ENCODE measurements at regions not wholly inside any gene's neighbourhood (a gene's known extent, or its start where the extent isn't known, plus 50 kb on each side); places are given as distances from the start of the nearest gene placed in this dataset.
"Not testable (repeated sequence)": the region's sequence is repeated elsewhere in the genome, so short reads cannot be mapped to it uniquely, and the experiment has no call there.

- DNase-seq (ENCODE audit: low spot score), result no peak
Measured at GRCh38 chr18:78792736-78793135, 186.9 kb upstream of the SALL3 start.

- DNase-seq (ENCODE audit: low spot score), result no peak
Measured at GRCh38 chr18:78793313-78794070, 186.1 kb upstream of the SALL3 start.

GRCh38 chr18:78794071-78794430 is 185.6 kb upstream of the SALL3 start:
- no peak for DNase-seq (ENCODE audit: low spot score)

- DNase-seq (ENCODE audit: low spot score), result no peak
Measured at GRCh38 chr18:78796693-78797455, 182.7 kb upstream of the SALL3 start.

GRCh38 chr18:78797499-78797898 is 182.1 kb upstream of the SALL3 start:
- no peak for DNase-seq (ENCODE audit: low spot score)

DNA sequence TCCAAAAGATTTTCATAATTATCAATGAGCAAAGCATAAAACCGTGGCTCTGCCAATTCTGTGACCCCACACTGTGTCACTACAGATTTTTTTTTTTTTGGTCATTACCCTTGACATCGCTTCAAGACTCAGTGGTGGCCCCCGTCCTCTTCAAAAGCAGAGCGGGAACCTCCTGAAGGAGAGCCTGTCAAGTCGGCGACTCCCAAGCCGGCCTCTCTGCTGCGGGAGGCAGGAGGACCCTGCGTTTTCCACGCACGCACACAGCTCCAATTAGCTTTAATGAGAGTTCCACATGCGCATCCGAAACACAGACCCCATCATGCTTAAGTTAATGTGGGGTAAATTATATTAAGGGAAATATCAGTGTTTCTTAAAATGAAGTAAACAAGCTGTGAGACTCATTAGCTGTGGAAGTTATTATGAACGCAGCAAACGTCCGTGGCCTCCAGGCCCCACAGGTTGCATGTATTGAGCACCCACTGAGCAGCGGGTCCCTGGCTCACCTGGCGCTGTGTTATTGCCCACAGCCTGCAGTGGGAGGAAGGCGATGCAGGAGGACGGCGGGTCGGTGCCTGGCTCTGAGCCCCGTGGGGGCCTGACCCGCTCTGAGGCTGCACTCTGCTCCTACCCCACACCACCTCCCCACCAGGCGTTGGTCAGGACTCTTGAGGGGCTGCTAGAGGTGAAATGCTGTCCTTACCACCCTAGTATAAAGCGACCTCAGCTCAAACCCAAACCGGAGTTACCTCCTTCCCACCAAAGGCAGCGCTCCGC is 181.0 kb upstream of the SALL3 start:
- no peak for DNase-seq (ENCODE audit: low spot score)

GRCh38 chr18:78799382-78800089 is 180.1 kb upstream of the SALL3 start:
- no peak for DNase-seq (ENCODE audit: low spot score)

GRCh38 chr18:78800102-78800851 is 179.3 kb upstream of the SALL3 start:
- DNase-seq (ENCODE audit: low spot score), result not testable (repeated sequence)

DNA sequence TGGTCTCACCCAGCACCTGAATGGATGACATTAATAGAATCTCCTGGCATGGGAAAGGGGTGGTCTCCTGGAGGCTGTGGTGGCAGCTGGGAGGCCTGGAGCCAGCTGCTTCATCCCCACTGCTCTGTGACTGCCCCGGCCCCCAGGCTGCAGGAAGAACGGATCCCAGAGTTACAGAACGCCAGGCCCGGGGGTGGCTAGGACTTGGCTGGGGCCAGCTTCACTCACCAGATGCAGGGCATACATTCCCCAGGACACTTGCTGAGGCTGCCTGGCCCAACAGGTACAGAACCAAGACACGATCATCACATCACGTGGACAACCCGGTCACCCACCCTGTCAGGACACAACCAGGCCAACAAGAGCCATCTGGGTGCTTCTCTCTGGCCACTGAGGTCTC is 178.6 kb upstream of the SALL3 start:
- DNase-seq (ENCODE audit: low spot score), result no peak

DNA sequence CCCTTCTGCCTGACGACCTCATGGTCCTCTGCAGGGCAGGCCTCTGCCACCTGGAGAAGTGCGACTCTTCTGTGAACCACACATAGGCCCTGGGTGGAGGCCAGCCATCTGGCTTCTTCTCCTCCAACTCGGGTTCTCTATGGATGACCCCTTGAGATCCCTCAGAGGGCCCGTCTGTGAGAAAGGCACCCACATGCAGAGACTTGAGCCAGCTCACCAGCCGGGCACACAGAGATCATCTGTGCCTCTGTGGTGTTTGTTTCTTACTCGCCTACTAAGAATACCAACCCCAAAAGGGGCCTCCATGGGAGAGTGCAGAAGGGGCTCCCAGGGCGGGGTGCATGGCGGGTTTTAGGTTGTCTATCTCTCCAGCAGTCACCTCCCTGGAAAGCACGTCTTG is 176.5 kb upstream of the SALL3 start:
- DNase-seq (ENCODE audit: low spot score), result no peak

DNA sequence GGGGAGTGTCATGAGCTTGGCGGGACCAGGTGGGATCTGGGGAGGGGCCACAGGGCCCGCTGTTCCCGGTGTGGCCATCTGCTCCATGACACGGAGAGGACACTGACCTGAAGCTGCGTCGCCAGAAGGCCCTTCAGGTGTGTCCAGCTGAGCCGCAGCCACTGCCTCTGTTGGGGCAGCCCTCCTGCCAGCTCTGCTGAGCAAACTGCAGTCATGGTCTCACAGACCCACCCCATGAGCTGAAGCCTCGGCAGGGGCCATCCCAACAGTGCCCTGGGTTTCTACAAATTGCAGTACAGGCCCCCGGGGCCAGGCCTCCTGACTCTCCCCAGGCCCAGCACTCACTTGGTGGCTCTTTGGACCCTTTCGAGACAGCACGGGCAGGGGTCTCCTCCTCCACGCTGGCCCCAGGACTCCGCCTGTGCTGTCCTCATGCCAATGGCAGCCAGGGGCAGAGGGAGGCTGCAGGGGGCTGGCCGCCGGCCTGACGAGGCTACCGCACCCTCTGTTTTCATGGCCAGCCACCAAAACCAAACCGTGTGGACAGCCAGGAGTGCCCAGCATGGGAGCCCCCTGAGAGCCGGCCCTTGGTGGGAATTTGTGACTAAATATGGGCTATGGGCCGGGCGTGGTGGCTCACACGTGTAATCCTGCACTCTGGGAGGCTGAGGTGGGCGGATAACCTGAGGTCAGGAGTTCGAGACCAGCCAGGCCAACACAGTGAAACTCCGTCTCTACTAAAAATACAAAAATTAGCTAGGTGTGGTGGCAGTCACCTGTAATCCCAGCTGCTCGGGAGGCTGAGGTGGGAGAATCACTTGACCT is 175.2 kb upstream of the SALL3 start:
- DNase-seq (ENCODE audit: low spot score), result no peak

GRCh38 chr18:78805840-78806239 is 173.8 kb upstream of the SALL3 start:
- no peak for DNase-seq (ENCODE audit: low spot score)

DNA sequence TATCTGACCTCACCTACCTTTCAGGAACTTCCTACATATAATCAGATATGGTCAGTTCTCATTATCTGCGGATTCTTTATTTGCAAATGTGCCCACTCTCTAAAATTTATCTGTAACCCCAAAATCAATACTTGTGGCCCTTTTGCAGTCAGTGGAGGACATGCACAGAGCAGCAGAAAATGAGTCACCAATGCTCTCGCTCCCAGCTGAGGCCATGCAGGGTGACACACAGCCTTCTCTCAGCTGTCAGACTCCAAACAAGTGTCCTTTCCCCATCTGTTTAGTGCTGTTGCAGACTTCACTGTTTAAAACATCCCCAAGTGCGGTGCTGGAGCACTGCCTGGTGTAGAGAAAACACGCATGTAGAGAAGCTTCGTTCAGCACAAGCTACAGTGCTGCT is 171.9 kb upstream of the SALL3 start:
- DNase-seq (ENCODE audit: low spot score), result no peak

GRCh38 chr18:78809845-78810244 is 169.8 kb upstream of the SALL3 start:
- DNase-seq (ENCODE audit: low spot score), result no peak

DNA sequence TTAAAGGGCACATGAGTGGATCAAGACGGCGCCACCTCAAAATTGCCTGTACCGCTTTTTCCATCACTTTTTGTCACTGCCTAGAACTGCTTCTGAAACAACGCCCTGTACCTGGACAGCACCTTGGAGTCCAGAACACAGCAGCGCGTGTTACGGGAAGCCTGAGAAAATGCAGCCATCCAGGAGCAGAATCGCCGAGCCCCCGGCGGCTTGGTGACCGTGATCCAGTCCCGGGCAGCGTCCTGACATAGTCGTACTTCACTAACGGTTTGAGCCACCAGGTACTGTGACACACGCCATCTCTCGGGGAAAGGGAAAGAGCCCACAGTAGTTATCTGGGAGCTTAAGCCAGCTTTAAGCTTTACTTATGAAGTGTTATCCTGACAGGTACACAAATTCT is 168.9 kb upstream of the SALL3 start:
- DNase-seq (ENCODE audit: low spot score), result no peak

DNA sequence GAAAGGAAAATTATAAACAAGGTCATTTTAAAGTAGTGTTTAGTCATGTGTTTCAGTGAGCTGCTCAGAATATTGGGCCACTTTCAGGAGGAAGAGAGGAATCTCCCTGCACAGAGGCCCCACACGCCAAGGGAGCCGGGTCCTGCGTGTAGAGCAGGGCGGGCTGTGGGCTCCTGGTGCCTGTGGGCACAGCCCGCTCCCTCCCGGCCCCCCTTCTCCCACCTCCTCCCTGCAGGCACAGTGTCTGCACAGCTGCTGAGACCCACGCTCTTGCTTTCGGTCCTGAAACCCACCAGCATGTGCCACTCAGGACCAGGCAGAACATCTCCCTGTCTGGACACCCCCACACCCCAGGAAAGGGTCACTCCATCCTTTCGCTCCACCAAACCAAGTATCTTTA is 167.6 kb upstream of the SALL3 start:
- DNase-seq (ENCODE audit: low spot score), result no peak

DNA sequence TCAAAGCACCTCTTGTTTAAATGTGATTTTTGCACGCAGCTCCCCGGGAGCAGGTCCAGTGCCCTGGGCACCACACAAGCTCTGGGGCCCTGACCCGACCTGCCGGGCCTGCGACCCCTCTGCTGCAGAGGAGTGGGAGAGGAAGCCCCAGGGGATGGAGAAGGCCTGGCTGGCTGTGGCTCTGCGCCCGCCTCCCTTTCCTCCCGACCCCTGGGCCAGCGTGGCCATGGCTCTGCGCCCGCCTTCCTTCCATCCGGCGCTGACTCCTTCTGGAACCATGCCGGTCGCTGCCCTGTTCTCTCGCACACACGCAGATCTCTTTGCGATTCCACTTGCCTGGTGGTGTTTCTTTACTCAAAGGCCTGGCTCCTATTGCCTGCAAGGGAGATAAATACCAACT is 166.5 kb upstream of the SALL3 start:
- DNase-seq (ENCODE audit: low spot score), result no peak

DNA sequence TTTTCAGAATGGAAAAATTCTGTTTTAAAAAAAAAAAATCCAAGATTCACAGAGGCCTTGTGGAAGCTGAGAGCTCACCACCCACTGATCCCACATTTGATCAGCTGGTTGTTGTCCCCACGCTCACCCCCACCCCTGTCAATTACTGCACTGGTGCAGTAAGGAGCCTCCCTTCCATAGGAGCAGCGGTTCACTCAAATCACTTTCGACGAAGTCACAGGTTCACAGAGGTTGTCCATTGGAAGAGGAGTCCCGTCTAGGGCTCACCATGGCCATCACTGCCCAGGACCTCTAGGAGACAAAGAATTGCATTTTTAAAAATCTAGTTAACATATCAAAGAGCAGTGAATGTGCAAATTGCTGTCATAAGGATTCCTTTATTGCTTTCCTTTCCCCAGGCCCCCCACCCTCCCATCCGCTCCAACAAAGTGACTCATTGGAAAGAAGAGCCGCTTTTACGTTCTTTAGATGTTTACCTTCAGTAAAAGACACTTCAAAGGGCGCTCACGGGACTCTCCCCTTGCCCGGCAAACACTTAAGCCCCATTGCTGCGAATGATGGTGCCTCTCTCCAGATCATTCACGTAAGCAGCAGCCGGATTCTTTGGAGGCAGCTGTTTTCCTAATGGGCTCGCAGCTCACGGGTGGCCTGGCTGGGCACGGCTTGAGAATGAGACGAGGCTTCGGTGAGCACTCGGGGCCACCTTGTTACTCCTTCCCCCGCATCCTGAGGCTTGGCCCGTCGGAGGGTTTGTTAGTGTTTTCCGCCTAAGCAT is 165.5 kb upstream of the SALL3 start:
- DNase-seq (ENCODE audit: low spot score), result no peak

DNA sequence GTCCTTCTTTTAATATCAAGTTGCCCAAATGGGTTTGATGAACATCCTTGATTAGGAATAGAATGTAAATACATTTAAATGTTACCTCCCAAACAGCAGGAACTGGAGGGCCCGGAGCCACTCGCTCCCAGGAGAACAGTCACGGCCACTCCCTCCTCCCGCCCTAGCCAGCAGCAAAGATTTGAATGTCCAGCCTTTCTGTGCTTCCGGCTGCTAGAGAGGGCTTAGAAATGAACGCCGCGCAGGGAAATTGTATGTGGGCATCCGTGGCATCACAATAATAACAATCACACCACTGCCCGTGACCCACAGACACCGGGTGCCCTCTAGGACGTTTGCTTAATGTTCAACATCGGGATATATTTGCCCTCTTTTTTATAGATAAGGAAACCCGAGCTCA is 164.9 kb upstream of the SALL3 start:
- DNase-seq (ENCODE audit: low spot score), result no peak

GRCh38 chr18:78816114-78816513 is 163.5 kb upstream of the SALL3 start:
- DNase-seq (ENCODE audit: low spot score), result no peak

All from activated CD4-positive, alpha-beta T cell treated with anti-CD3 and anti-CD28 coated beads, Interleukin-2, Interleukin-4, amounts not matched to agents 100 ng/mL and 50 ng/mL, durations not matched to agents 16 hours and 8 hours (primary cell).